ENCODE measurements at regions not wholly inside any gene's neighbourhood (a gene's known extent, or its start where the extent isn't known, plus 50 kb on each side); places are given as distances from the start of the nearest gene placed in this dataset.

- TF ChIP-seq ATF2 (IDR thresholded peaks at IDR 0.05; ENCODE audit: low read length) = no peak
- TF ChIP-seq BRCA1 (IDR thresholded peaks at IDR 0.05; ENCODE audit: low read depth, low read length) = no peak
Observed at GRCh38 chr20:40891351-40891750, 137.3 kb upstream of the TOP1 start (continued).
